Activated CD8-positive, alpha-beta T cell treated with anti-CD3 and anti-CD28 coated beads, Interleukin-2, amount 10 ng/mL, durations not matched to agents 7 days and 5 days (primary cell): ENCODE measurements at regions not wholly inside any gene's neighbourhood (a gene's known extent, or its start where the extent isn't known, plus 50 kb on each side); places are given as distances from the start of the nearest gene placed in this dataset.
"Not testable (repeated sequence)": the region's sequence is repeated elsewhere in the genome, so short reads cannot be mapped to it uniquely, and the experiment has no call there.

Source experiments
- ATAC-seq: fragments of 150-1000 bp; cut with Tn5 transposase; one replicate; pipeline ENCODE4 v1.10.0; 2021; ENCODE audit warnings: moderate library complexity
- CTCF ChIA-PET: fragments of 350-600 bp; sonication (Branson Sonifier 250); formaldehyde crosslinking; loops from one replicate; lab custom pipeline; 2021; ENCODE audit warnings: antibody characterized with exemption; lab: Charles Lee
- POLR2A ChIA-PET: fragments of 350-600 bp; sonication (Branson Sonifier 250); formaldehyde crosslinking; loops from one replicate; lab custom pipeline; 2021; ENCODE audit warnings: antibody characterized with exemption; lab: Charles Lee
- DNase-seq: peaks from one replicate; pipeline ENCODE4 v3.0.0-alpha.2; 2020
- H3K27ac Mint-ChIP-seq: one replicate; pipeline ENCODE4 v1.8.0; 2021; ENCODE audit warnings: mild to moderate bottlenecking, mixed read lengths
- H3K27me3 Mint-ChIP-seq: one replicate; pipeline ENCODE4 v1.8.0; 2021; ENCODE audit warnings: low read depth, mixed read lengths
- H3K36me3 Mint-ChIP-seq: one replicate; pipeline ENCODE4 v1.8.0; 2021; ENCODE audit warnings: low read depth, mixed read lengths
- H3K4me1 Mint-ChIP-seq: one replicate; pipeline ENCODE4 v1.8.0; 2021; ENCODE audit warnings: low read depth, mixed read lengths
- H3K4me3 Mint-ChIP-seq: one replicate; pipeline ENCODE4 v1.8.0; 2021; ENCODE audit warnings: mild to moderate bottlenecking, mixed read lengths
- H3K9me3 Mint-ChIP-seq: one replicate; pipeline ENCODE4 v1.8.0; 2022; ENCODE audit warnings: mixed read lengths; ENCODE audit not compliant: insufficient read depth

DNA sequence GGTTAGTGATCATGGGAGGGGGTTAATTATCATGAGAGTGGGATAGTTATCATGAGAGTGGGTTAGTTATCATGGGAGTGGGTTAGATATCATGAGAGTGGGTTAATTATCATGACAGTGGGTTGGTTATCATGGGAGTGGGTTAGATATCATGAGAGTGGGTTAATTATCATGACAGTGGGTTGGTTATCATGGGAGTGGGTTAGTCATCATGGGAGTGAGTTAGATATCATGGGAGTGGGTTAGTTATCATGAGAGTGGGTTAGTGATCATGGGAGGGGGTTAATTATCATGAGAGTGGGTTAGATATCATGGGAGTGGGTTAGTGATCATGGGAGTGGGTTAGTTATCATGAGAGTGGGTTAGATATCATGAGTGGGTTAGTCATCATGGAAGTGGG is 235.8 kb upstream of the C1orf174 start:
- CTCF ChIA-PET, H3K9me3 Mint-ChIP-seq, H3K27me3 Mint-ChIP-seq, H3K4me3 Mint-ChIP-seq, ATAC-seq, DNase-seq, H3K27ac Mint-ChIP-seq, H3K36me3 Mint-ChIP-seq, H3K4me1 Mint-ChIP-seq, POLR2A ChIA-PET: not testable (repeated sequence)

DNA sequence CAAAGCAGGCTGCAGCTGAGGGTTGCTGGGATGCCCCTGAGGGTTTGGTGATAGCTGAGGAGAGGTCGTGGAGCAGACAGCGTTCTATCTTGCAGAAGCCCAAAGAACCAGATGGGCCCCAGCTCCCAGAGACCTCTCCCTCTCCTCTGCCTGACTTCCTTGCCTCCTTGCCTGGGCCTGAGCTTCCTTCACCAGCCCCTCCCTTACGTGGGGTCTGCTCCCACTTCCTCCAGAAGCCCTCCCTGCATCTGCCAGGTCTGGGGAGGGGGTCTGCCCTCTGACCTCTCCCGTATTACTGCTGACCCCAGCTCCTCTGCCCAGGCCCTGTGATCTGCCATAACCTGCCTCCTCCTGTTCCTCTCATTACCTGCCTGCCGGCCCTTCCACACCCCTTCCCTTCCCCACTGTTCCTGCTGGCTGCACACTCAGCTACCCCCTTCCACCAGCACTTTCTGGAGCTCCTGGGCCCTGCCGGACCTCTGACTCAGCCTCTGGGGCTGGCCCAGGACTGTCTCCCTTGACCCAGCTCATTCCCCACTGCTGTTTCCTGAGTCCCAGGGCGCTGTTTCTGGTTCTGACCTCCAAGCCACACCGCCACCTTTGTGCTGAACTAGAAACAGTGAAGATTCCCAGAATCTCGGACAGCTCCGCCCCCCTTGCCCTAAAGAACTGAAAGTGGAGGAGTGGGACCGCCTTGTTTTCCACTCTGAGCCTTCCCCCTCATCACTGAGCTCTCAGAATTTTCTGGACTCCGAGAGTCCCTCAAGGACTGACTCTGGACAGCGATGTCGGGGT is 237.7 kb upstream of the C1orf174 start:
- Mint-ChIP-seq H3K27me3 (no peaks in the 10 kb centered on the region), H3K4me3 (no peak overlapping the region), H3K27ac (no peak overlapping the region), H3K4me1 (no peaks in the 10 kb centered on the region), H3K36me3 (no peaks in the 10 kb centered on the region), H3K9me3 (no peaks in the 10 kb centered on the region)
- ChIA-PET CTCF (no interaction called here), POLR2A (no interaction called here)
- no peak for DNase-seq
- no peak for ATAC-seq

DNA sequence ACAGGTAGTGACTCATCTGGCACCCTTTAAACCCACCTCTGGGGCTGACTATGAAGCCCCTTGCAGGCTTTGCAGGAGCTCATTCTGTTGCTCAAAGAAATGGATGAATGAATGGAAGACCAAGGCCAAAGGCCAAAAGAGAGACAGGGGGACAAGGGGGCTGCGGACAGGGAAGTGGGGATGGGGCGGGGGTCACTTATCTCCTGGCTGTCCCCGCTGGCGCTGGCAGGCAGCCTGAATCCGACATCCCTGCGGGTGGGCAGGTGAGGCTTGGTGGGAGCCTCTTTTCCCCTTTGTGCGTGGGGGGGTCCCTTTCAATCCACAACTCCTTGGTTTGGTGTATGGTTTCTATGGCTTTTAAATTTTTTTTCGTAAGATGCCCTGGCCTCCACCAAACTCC is 239.6 kb upstream of the C1orf174 start:
- no peaks in the 10 kb centered on the region for H3K9me3 Mint-ChIP-seq
- ATAC-seq, result no peak
- no peaks in the 10 kb centered on the region for H3K4me1 Mint-ChIP-seq
- no peaks in the 10 kb centered on the region for H3K36me3 Mint-ChIP-seq
- H3K27me3 Mint-ChIP-seq, result no peaks in the 10 kb centered on the region
- ChIA-PET POLR2A (no interaction called here), CTCF (no interaction called here)
- no peak overlapping the region for H3K4me3 Mint-ChIP-seq
- DNase-seq, result no peak
- H3K27ac Mint-ChIP-seq, result no peak overlapping the region

DNA sequence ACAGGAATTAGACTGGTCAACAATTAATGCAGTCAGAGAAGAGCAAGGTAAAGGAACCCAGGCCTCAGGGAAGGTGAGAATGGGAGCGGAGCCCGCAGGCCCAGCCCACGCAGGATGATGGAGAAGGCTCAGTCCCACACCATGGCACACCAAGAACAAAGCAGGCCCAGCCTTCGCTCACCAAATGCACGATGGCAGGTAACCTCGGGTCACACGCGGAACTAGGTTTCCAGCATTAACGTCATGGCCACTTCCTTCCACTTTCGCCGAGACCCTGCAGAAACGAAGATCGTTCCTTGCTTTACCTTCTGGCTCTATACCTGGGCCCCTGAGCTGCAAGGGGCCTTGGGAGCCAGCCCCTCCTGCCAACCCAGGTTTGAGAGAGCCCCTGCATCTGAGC is 240.2 kb upstream of the C1orf174 start:
- no peaks in the 10 kb centered on the region for H3K9me3 Mint-ChIP-seq
- no peaks in the 10 kb centered on the region for H3K27me3 Mint-ChIP-seq
- ChIA-PET POLR2A (no interaction called here), CTCF (no interaction called here)
- H3K27ac Mint-ChIP-seq, result no peak overlapping the region
- no peak for ATAC-seq
- no peaks in the 10 kb centered on the region for H3K36me3 Mint-ChIP-seq
- DNase-seq, result no peak
- H3K4me3 Mint-ChIP-seq, result no peak overlapping the region
- H3K4me1 Mint-ChIP-seq, result no peaks in the 10 kb centered on the region

DNA sequence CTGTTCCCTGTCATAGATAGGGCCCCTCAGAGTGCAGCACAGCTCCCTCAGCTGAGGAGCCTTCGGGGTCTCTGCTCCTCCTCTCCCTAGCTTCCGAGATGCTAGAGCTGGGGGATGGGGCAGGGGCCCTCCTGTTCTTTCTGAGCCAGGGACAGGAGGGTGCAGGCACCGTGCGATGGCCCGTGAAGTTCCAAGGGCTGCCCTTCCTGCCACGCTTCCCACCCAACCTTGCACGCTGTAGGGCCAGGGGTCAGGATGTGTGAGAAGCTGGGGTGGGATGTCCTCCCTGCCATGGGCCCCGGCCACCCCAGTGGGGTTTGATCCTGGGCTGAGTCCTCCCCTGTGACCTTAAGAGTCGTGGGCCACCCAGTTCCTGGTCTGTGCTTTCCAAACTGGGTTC is 240.7 kb upstream of the C1orf174 start:
- Mint-ChIP-seq H3K4me1 (no peaks in the 10 kb centered on the region), H3K27ac (no peak overlapping the region), H3K36me3 (no peaks in the 10 kb centered on the region), H3K9me3 (no peaks in the 10 kb centered on the region), H3K27me3 (no peaks in the 10 kb centered on the region), H3K4me3 (no peak overlapping the region)
- CTCF ChIA-PET, result no interaction called here
- ATAC-seq, result no peak
- POLR2A ChIA-PET, result no interaction called here
- no peak for DNase-seq

DNA sequence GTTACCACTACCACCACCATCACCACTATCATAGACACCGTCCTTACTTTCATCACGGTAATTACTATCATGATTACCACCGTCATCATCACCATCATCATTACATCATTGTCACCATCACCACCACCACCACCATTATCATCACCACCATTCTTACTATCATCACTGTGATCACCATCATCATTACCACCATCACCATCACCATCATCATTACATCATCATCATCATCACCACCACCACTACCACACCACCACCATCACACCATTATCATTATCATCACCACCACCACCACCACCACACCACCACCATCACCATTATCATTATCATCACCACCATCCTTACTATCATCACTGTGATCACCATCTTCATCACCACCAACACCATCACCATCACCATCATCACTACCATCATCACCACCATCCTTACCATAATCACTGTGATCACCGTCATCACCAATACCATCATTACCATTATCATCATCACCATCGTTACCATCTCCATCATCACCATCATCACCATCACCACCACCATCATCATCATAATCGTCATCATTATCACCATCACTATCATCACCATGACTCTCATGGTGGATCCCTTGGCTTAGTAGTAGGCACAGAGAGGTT is 244.4 kb upstream of the C1orf174 start:
- DNase-seq (no peak), ATAC-seq (no peak)
- Mint-ChIP-seq H3K4me3 (no peak overlapping the region), H3K4me1 (no peaks in the 10 kb centered on the region), H3K36me3 (no peaks in the 10 kb centered on the region), H3K27ac (no peak overlapping the region), H3K27me3 (no peaks in the 10 kb centered on the region), H3K9me3 (no peaks in the 10 kb centered on the region)
- ChIA-PET POLR2A (no interaction called here), CTCF (no interaction called here)

DNA sequence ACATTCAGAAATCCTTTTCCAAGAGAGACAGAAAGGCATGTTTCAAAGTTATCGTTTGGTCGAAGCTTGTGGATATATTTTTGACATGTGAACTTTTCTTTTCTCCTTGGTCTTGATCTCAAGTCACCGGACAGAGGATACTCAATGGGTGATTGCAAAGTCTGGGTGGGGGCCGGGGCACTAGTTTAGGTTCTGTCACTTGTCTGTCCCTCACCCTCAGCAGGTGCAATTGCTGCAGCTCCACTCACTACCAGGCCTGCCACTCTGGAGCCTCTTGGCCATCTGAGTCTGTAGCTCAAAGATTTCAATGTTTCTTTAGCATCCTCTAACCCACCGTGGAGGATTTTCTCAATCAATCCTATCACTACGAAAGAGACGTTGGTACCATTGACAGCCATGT is 246.0 kb upstream of the C1orf174 start:
- DNase-seq (no peak), ATAC-seq (no peak)
- CTCF ChIA-PET, result no interaction called here

DNA sequence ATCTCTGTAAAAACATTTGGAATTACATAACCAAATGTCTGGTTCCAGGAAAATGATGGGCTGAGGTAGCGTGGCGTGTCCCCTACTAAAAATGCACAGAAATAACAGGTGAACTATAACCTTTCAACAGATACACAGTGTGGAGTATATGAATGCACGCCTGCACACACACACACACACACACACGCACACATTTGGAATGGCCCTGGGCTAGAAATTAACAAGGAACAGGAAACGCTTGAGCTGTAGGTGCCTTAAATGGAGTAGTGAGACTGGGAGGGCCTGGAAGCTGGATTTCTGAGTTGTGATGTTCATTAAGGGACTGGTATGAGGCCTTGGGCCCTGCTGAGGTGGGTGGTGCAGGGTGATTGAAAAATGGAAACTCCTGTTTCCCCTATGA is 246.5 kb upstream of the C1orf174 start:
- Mint-ChIP-seq H3K36me3 (no peaks in the 10 kb centered on the region), H3K4me3 (no peak overlapping the region), H3K27ac (no peak overlapping the region), H3K27me3 (no peaks in the 10 kb centered on the region), H3K9me3 (no peaks in the 10 kb centered on the region), H3K4me1 (no peaks in the 10 kb centered on the region)
- DNase-seq (no peak), ATAC-seq (no peak)
- CTCF ChIA-PET, result no interaction called here
- POLR2A ChIA-PET, result no interaction called here

More for the DNA sequence above, 246.0 kb upstream of the C1orf174 start:
- Mint-ChIP-seq H3K27ac (no peak overlapping the region), H3K9me3 (no peaks in the 10 kb centered on the region), H3K4me3 (no peak overlapping the region), H3K4me1 (no peaks in the 10 kb centered on the region), H3K27me3 (no peaks in the 10 kb centered on the region), H3K36me3 (no peaks in the 10 kb centered on the region)
- POLR2A ChIA-PET, result no interaction called here

DNA sequence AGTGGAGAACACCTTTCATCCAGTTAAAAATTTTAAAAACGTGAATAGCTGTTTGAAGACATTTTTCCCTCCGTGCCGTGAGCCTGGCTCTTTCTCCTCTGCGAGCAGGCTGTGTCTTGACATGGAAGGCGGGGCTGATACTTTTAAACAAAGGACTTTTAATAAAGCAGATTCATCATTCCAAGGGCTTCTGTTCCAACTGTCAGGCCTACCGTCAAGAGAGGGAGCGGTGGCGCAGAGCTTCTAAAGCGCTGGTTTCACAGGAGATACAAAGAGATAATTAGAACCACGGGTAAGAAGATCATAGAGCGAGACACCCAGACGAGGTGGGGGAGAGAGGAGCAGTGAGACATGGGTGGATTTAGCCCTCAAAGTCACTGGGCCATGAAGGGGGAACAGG is 247.4 kb upstream of the C1orf174 start:
- DNase-seq, result no peak

DNA sequence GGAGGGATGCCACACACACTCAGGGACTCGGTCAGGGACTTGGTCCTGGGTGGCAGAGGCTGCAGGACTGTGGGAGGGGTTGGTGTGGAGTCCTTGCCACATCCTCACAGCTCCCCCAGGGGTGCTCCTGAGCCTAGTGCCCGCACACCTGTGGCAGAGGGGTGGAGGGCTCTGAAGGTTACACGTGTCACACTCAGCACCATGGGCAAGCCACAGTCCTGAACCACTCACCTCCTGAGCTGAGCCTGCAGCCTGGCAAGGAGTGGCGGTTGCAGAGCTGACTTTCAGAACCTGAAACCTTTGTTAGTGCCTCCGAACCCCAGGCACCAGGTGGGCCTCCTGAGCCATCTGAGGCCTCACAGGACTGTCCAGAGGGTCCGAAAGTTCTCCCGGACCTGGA is 249.2 kb upstream of the C1orf174 start:
- H3K27ac Mint-ChIP-seq, result no peak overlapping the region
- no peaks in the 10 kb centered on the region for H3K36me3 Mint-ChIP-seq
- no peaks in the 10 kb centered on the region for H3K4me1 Mint-ChIP-seq
- ATAC-seq (no peak), DNase-seq (no peak)
- H3K4me3 Mint-ChIP-seq, result no peak overlapping the region
- POLR2A ChIA-PET, result no interaction called here
- no peaks in the 10 kb centered on the region for H3K9me3 Mint-ChIP-seq
- no peaks in the 10 kb centered on the region for H3K27me3 Mint-ChIP-seq
- CTCF ChIA-PET, result no interaction called here

More for the DNA sequence above, 247.4 kb upstream of the C1orf174 start:
- H3K27me3 Mint-ChIP-seq, result no peaks in the 10 kb centered on the region
- POLR2A ChIA-PET, result no interaction called here
- H3K36me3 Mint-ChIP-seq, result no peaks in the 10 kb centered on the region
- ATAC-seq, result no peak
- no peaks in the 10 kb centered on the region for H3K4me1 Mint-ChIP-seq
- no peak overlapping the region for H3K27ac Mint-ChIP-seq
- CTCF ChIA-PET, result no interaction called here
- no peaks in the 10 kb centered on the region for H3K9me3 Mint-ChIP-seq
- H3K4me3 Mint-ChIP-seq, result no peak overlapping the region

DNA sequence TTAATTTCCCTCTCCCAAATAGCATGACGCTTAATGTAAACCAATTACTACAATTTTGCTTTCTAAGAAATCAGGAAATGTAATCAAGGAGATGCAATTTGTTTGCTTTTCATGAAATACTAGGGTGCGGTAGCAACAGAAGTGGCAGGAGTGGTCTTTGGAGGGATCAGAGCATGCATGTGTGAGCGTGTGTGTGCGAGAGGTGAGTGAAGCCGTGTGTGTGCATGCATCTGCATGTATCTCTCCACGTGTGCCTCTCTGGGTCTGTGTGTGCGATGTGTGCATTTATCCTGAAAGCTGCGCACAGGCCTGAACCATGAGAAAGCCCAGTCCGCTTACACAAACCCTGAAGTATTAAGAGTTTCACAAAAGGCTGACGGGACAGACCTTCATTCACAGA is 249.8 kb upstream of the C1orf174 start:
- Mint-ChIP-seq H3K4me3 (no peak overlapping the region), H3K36me3 (no peaks in the 10 kb centered on the region), H3K4me1 (no peaks in the 10 kb centered on the region), H3K27me3 (no peaks in the 10 kb centered on the region), H3K9me3 (no peaks in the 10 kb centered on the region), H3K27ac (no peak overlapping the region)
- DNase-seq, result no peak
- no peak for ATAC-seq
- POLR2A ChIA-PET, result no interaction called here
- CTCF ChIA-PET, result no interaction called here

DNA sequence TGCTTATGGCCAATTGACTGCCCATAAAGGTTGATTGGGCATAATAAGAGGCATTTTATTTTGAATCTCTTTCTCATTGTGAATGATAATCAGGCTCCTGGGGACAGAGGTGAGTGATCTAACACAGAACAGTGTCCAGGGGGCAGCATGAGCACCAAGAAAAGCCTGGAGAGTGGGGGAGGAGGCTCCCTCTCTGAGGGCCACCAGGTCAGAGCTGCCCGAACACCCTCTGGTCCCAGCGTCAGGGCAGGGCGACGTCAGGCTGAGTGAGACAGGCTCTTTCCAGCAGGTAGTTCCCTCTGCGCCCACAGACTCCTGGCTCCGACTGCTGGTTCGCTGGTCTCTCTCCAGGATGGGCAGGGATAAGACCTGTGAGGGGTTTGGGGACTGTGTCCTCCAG is 250.2 kb upstream of the C1orf174 start:
- POLR2A ChIA-PET, result no interaction called here
- Mint-ChIP-seq H3K36me3 (no peaks in the 10 kb centered on the region), H3K9me3 (no peaks in the 10 kb centered on the region), H3K4me3 (no peak overlapping the region), H3K27me3 (no peaks in the 10 kb centered on the region), H3K27ac (no peak overlapping the region), H3K4me1 (no peaks in the 10 kb centered on the region)
- DNase-seq (no peak), ATAC-seq (no peak)
- CTCF ChIA-PET, result no interaction called here
